ENCODE measurements at regions not wholly inside any gene's neighbourhood (a gene's known extent, or its start where the extent isn't known, plus 50 kb on each side); places are given as distances from the start of the nearest gene placed in this dataset.

DNA sequence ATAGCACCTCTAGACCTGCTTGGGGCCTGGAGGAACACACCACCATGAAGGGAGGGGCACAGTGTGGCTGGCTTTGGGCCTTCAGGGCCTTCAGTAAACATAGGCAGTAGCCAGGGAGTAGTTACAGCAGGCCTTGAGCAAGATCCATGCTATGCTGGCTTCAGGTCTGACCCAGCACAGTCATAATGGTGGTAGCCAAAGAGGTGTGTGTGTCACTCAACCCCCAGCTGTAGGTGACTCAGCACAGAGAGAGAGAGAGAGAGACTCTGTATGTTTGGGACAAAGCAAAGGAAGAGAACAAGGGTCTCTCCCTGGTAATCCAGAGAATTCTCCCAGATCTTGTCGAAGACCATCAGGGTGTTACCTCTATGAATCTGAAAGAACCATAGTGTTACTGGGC is 250.5 kb upstream of the PKN2 start:
- TF ChIP-seq POLR2A (IDR thresholded peaks at IDR 0.05) = no peak
- TF ChIP-seq, protein P1, sequence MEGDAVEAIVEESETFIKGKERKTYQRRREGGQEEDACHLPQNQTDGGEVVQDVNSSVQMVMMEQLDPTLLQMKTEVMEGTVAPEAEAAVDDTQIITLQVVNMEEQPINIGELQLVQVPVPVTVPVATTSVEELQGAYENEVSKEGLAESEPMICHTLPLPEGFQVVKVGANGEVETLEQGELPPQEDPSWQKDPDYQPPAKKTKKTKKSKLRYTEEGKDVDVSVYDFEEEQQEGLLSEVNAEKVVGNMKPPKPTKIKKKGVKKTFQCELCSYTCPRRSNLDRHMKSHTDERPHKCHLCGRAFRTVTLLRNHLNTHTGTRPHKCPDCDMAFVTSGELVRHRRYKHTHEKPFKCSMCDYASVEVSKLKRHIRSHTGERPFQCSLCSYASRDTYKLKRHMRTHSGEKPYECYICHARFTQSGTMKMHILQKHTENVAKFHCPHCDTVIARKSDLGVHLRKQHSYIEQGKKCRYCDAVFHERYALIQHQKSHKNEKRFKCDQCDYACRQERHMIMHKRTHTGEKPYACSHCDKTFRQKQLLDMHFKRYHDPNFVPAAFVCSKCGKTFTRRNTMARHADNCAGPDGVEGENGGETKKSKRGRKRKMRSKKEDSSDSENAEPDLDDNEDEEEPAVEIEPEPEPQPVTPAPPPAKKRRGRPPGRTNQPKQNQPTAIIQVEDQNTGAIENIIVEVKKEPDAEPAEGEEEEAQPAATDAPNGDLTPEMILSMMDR (IDR thresholded peaks at IDR 0.05) = no peak

Measured in body of pancreas (tissue), 4 donors.